Uterus (tissue), 2 donors: ENCODE measurements at regions not wholly inside any gene's neighbourhood (a gene's known extent, or its start where the extent isn't known, plus 50 kb on each side); places are given as distances from the start of the nearest gene placed in this dataset.
"Not testable (repeated sequence)": the region's sequence is repeated elsewhere in the genome, so short reads cannot be mapped to it uniquely, and the experiment has no call there.

Experiments used
- POLR2A ChIP-seq, 2 donors: fragments of 450-650 bp; IDR thresholded peaks; one replicate each; pipeline ENCODE4 v1.6.1; 2016; ENCODE audit warnings: antibody characterized with exemption in 2 of 2, mild to moderate bottlenecking in 1 of 2, moderate library complexity in 1 of 2
- TF ChIP-seq, protein P1 (sequence below), 4 experiments: fragments of 200-600 bp in 2 of 4; fragments of 450-650 bp in 2 of 4; sonication (generic) in 2 of 4; IDR thresholded peaks; one replicate each; pipeline ENCODE4 v1.5.1; 2016 to 2019; ENCODE audit warnings: antibody characterized with exemption in 4 of 4, mild to moderate bottlenecking in 2 of 4, moderate library complexity in 1 of 4

DNA sequence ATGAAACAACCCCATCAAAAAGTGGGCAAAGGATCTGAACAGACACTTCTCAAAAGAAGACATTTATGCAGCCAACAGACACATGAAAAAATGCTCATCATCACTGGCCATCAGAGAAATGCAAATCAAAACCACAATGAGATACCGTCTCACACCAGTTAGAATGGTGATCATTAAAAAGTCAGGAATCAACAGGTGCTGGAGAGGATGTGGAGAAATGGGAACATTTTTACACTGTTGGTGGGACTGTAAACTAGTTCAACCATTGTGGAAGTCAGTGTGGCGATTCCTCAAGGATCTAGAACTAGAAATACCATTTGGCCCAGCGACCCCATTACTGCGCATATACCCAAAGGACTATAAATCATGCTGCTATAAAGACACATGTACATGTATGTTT, 179.1 kb downstream of the LRRC70 start:
- TF ChIP-seq, protein P1, sequence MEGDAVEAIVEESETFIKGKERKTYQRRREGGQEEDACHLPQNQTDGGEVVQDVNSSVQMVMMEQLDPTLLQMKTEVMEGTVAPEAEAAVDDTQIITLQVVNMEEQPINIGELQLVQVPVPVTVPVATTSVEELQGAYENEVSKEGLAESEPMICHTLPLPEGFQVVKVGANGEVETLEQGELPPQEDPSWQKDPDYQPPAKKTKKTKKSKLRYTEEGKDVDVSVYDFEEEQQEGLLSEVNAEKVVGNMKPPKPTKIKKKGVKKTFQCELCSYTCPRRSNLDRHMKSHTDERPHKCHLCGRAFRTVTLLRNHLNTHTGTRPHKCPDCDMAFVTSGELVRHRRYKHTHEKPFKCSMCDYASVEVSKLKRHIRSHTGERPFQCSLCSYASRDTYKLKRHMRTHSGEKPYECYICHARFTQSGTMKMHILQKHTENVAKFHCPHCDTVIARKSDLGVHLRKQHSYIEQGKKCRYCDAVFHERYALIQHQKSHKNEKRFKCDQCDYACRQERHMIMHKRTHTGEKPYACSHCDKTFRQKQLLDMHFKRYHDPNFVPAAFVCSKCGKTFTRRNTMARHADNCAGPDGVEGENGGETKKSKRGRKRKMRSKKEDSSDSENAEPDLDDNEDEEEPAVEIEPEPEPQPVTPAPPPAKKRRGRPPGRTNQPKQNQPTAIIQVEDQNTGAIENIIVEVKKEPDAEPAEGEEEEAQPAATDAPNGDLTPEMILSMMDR (IDR thresholded peaks at IDR 0.05), result not testable (repeated sequence)
- not testable (repeated sequence) for TF ChIP-seq POLR2A (IDR thresholded peaks at IDR 0.05)
